K562 (cell line): ENCODE measurements at regions not wholly inside any gene's neighbourhood (a gene's known extent, or its start where the extent isn't known, plus 50 kb on each side); places are given as distances from the start of the nearest gene placed in this dataset.

Experiments used
- ATAC-seq: fragments of 200-7000 bp; cut with Tn5 transposase; 3 replicates; pipeline ENCODE4 v1.9.1; 2020; ENCODE audit warnings: moderate library complexity
- BruUV-seq: library from RNA; stranded (reverse); fragments of 400-500 nt; replicated peaks from 2 replicates; lab custom pipeline; 2021; lab: Mats Ljungman, UMichigan
- CTCF ChIA-PET: fragments of 300-600 bp; formaldehyde crosslinking; extraction: SDS; loops from one replicate; lab custom pipeline; 2021; ENCODE audit warnings: low intra/inter-chr PET ratio; lab: Yijun Ruan, JAX
- POLR2A ChIA-PET: fragments of 300-600, 350-650 bp; sonication (Branson Sonifier 250); formaldehyde crosslinking; extraction: SDS; loops from one replicate; lab custom pipeline; 2021; ENCODE audit warnings: antibody characterized with exemption, inconsistent platforms; lab: Yijun Ruan, JAX
- DNase-seq, 4 experiments: peaks; one replicate each; pipeline versions ENCODE4 v3.0.0 to v3.0.0-alpha.2; 2011 to 2018; ENCODE audit warnings: low spot score in 3 of 4, mixed read lengths in 3 of 4; ENCODE audit errors: extremely low read depth in 1 of 4
- FAIRE-seq: peaks from 2 replicates; lab custom pipeline; 2011; peaks lifted over from hg19 to GRCh38; lab: Jason Lieb, UNC
- H2AFZ ChIP-seq: 2 replicates; pipeline ENCODE4 v1.6.0; 2011; ENCODE audit warnings: low read depth, low read length, control low read depth, inconsistent platforms
- H3K27ac ChIP-seq: fragments of 200-600 bp; 3 replicates; pipeline ENCODE4 v1.8.0; 2011; ENCODE audit warnings: low read depth, mild to moderate bottlenecking, control low read depth, inconsistent platforms, low read length, moderate library complexity, mixed read lengths; ENCODE audit errors: extremely low read depth
- H3K27me3 ChIP-seq, 2 experiments: fragments of 300-600 bp in 1 of 2; 2 replicates in 1 of 2; 3 replicates in 1 of 2; pipeline versions ENCODE4 v1.6.0 to v1.8.0; 2011; ENCODE audit warnings: inconsistent platforms in 2 of 2, low read length in 2 of 2, mild to moderate bottlenecking in 1 of 2, mixed read lengths in 1 of 2, moderate library complexity in 1 of 2; ENCODE audit not compliant: control insufficient read depth in 2 of 2, insufficient read depth in 2 of 2
- H3K36me3 ChIP-seq: fragments of 300-600 bp; 3 replicates; pipeline ENCODE4 v1.8.0; 2011; ENCODE audit warnings: mild to moderate bottlenecking, low read length, inconsistent platforms; ENCODE audit not compliant: control insufficient read depth, insufficient read depth
- H3K4me1 ChIP-seq, 2 experiments: fragments of 200-600 bp in 1 of 2; replicated peaks in 1 of 2; 2 replicates in 1 of 2; 3 replicates in 1 of 2; pipeline versions ENCODE4 v1.5.1 to v1.8.0; 2011; ENCODE audit warnings: inconsistent platforms in 2 of 2, low read length in 2 of 2, mild to moderate bottlenecking in 1 of 2, mixed read lengths in 1 of 2, moderate library complexity in 1 of 2; ENCODE audit not compliant: control insufficient read depth in 2 of 2, insufficient read depth in 2 of 2
- H3K4me2 ChIP-seq: 2 replicates; pipeline ENCODE4 v1.6.1; 2011; ENCODE audit warnings: low read length, control low read depth, inconsistent platforms, mixed read lengths; ENCODE audit not compliant: insufficient read depth
- H3K4me3 ChIP-seq: fragments of 200-600 bp; sonication (generic), shearing (Covaris generic); 2 replicates; pipeline ENCODE4 v1.5.1; 2016; ENCODE audit warnings: control low read depth, inconsistent platforms
- H3K79me2 ChIP-seq: fragments of 200-600 bp; 3 replicates; pipeline ENCODE4 v1.8.0; 2011; ENCODE audit warnings: low read length, inconsistent platforms; ENCODE audit not compliant: control insufficient read depth, insufficient read depth
- H3K9ac ChIP-seq, 2 experiments: 2 replicates each; pipeline versions ENCODE4 v1.6.0 to v1.6.1; 2011; ENCODE audit warnings: low read depth in 2 of 2, low read length in 2 of 2, control low read depth in 1 of 2, inconsistent platforms in 1 of 2, mild to moderate bottlenecking in 1 of 2, mixed read lengths in 1 of 2; ENCODE audit not compliant: insufficient read depth in 1 of 2
- H3K9me1 ChIP-seq: one replicate; pipeline ENCODE4 v1.6.0; 2011; ENCODE audit warnings: inconsistent platforms, mild to moderate bottlenecking, low read length, moderate library complexity; ENCODE audit not compliant: control insufficient read depth, insufficient read depth
- H3K9me3 ChIP-seq: replicated peaks from 2 replicates; pipeline ENCODE4 v1.5.1; 2011; ENCODE audit warnings: low read depth, low read length, inconsistent platforms; ENCODE audit not compliant: control insufficient read depth, insufficient read depth
- H4K20me1 ChIP-seq: replicated peaks from 2 replicates; pipeline ENCODE4 v1.6.1; 2011; ENCODE audit warnings: low read length, inconsistent platforms, mixed read lengths; ENCODE audit not compliant: control insufficient read depth, insufficient read depth
- C11orf30 ChIP-seq: fragments of 450-650 bp; IDR thresholded peaks from 2 replicates; pipeline ENCODE4 v1.6.1; 2016; ENCODE audit warnings: low read depth, mild to moderate bottlenecking
- HLTF ChIP-seq: fragments of 450-650 bp; IDR thresholded peaks from 2 replicates; pipeline ENCODE4 v1.6.1; 2016
- MAFF ChIP-seq: IDR thresholded peaks from 2 replicates; pipeline ENCODE4 v1.6.1; 2012; ENCODE audit warnings: low read length, improper control_type of control experiment
- MAFG ChIP-seq: fragments of 450-650 bp; conservative IDR thresholded peaks from 2 replicates; pipeline ENCODE4 v1.6.1; 2016; ENCODE audit warnings: missing genetic modification characterization, missing compliant biosample characterization
- MAFK ChIP-seq: IDR thresholded peaks from 2 replicates; pipeline ENCODE4 v1.6.1; 2011; ENCODE audit warnings: low read length, improper control_type of control experiment
- NCOA6 ChIP-seq: fragments of 450-650 bp; IDR thresholded peaks from 2 replicates; pipeline ENCODE4 v1.6.1; 2017; ENCODE audit warnings: mild to moderate bottlenecking
- PRPF4 ChIP-seq: fragments of 200-400 bp; formaldehyde crosslinking; IDR thresholded peaks from one replicate; pipeline ENCODE4 v1.6.1; 2017; ENCODE audit warnings: low read length, low read depth, mild to moderate bottlenecking; ENCODE audit not compliant: insufficient read depth, poor library complexity, severe bottlenecking
- THRA ChIP-seq: fragments of 450-650 bp; IDR thresholded peaks from 2 replicates; pipeline ENCODE4 v1.6.1; 2017; ENCODE audit warnings: mild to moderate bottlenecking, moderate library complexity
- ZFPM2 ChIP-seq: fragments of 250-450 bp; sonication (Bioruptor Pico); IDR thresholded peaks from 2 replicates; pipeline ENCODE4 v1.5.1; 2022; ENCODE audit warnings: mild to moderate bottlenecking
- ZNF316 ChIP-seq: fragments of 450-650 bp; IDR thresholded peaks from 2 replicates; pipeline ENCODE4 v1.6.1; 2016
- ZNF699 ChIP-seq: fragments of 250-450 bp; sonication (Bioruptor Pico); IDR thresholded peaks from 2 replicates; pipeline ENCODE4 v1.8.0; 2021; ENCODE audit warnings: mild to moderate bottlenecking, moderate library complexity; ENCODE audit not compliant: insufficient replicate concordance
- WGBS: fragments of 100-300 bp; shearing (Covaris generic); methylation state at CpG from one replicate; pipeline ENCODE4 v1.1.6; 2016; ENCODE audit warnings: low coverage, mixed read lengths; ENCODE audit not compliant: insufficient coverage; ENCODE audit errors: missing lambda C conversion rate; 5-methylcytosine and 5-hydroxymethylcytosine counted together
- in situ Hi-C: fragments of 300-500 bp; cut with MboI; formaldehyde crosslinking; loops from 4 replicates; pipeline ENCODE4 v1.15.0; 2018; ENCODE audit warnings: inconsistent platforms, mixed read lengths
- intact Hi-C: fragments of 100-400 bp; cut with micrococcal nuclease; formaldehyde crosslinking; loops from 2 replicates; pipeline ENCODE4 v1.14.2; 2022

GRCh38 chr15:69648775-69649735 lies 196.4 kb downstream of the RPLP1 start:
- no peak overlapping the region for H3K4me2 ChIP-seq
- BruUV-seq = no TSS peak
- H3K36me3 ChIP-seq = no peaks in the 10 kb centered on the region
- H3K9ac ChIP-seq = no peak overlapping the region
- FAIRE-seq = no peak
- H3K79me2 ChIP-seq = no peaks in the 10 kb centered on the region
- intact Hi-C loops (no loop called here), in situ Hi-C loops (no loop called here)
- H3K4me1 ChIP-seq = no peaks in the 10 kb centered on the region
- no peaks in the 10 kb centered on the region for H3K9me3 ChIP-seq
- no peak for DNase-seq
- ATAC-seq = no peak
- H3K27ac ChIP-seq = no peak overlapping the region
- H3K9me1 ChIP-seq = no peaks in the 10 kb centered on the region
- ChIA-PET POLR2A (interaction anchor here (1.6 kb wide), 2 partner anchors 10 to 18 kb away, joined by 3 to 5 read pairs; no protein-coding TSS in a partner anchor), CTCF (no interaction called here)
- WGBS = 1% methylated on average over 13 of the region's 13 CpGs
- H3K4me3 ChIP-seq = no peak overlapping the region
- no peak overlapping the region for H2AFZ ChIP-seq
- peaks cover 8 to 21% of the 10 kb centered on the region in 2 experiments; a peak in 4 of 5 replicates for H3K27me3 ChIP-seq
- TF ChIP-seq PRPF4 = no peak
- TF ChIP-seq HLTF = no peak
- TF ChIP-seq ZNF316 = peak; percentile 69
- peak; percentile 56; the same call in 1 of the 2 replicates for TF ChIP-seq MAFF
- TF ChIP-seq NCOA6 = no peak
- peak; percentile 66 for TF ChIP-seq MAFG
- no peak for TF ChIP-seq ZNF699
- TF ChIP-seq ZFPM2 = no peak
- TF ChIP-seq MAFK = peak; percentile 50; the same call in 1 of the 2 replicates
- TF ChIP-seq C11orf30 = peak; percentile 60
- no peak for TF ChIP-seq THRA
- no peaks in the 10 kb centered on the region for H4K20me1 ChIP-seq
